SU-DHL-6 (cell line): ENCODE measurements at regions not wholly inside any gene's neighbourhood (a gene's known extent, or its start where the extent isn't known, plus 50 kb on each side); places are given as distances from the start of the nearest gene placed in this dataset.

Experiments used
- H2AFZ ChIP-seq: fragments of 200-600 bp; sonication (generic); 2 replicates; pipeline ENCODE4 v1.6.1; 2014; ENCODE audit warnings: low read depth, mild to moderate bottlenecking, moderate library complexity, mixed read lengths, antibody characterized with exemption, low read length; ENCODE audit not compliant: severe bottlenecking
- H3F3A ChIP-seq: fragments of 200-600 bp; shearing (Covaris generic); 2 replicates; pipeline ENCODE4 v1.6.0; 2016; ENCODE audit warnings: antibody characterized with exemption, mild to moderate bottlenecking; ENCODE audit not compliant: insufficient read depth
- H3K27ac ChIP-seq: fragments of 200-600 bp; sonication (generic); 2 replicates; pipeline ENCODE4 v1.5.1; 2016; ENCODE audit warnings: low read depth, mild to moderate bottlenecking, low read length, moderate library complexity, mixed read lengths
- H3K27me3 ChIP-seq: fragments of 200-600 bp; sonication (generic), shearing (Covaris generic); 2 replicates; pipeline ENCODE4 v1.6.0; 2014; ENCODE audit warnings: mild to moderate bottlenecking, low read length
- H3K36me3 ChIP-seq: fragments of 200-600 bp; sonication (generic); 2 replicates; pipeline ENCODE4 v1.6.1; 2014; ENCODE audit warnings: mild to moderate bottlenecking, low read length, mixed read lengths
- H3K4me2 ChIP-seq: fragments of 300-600, 200-600 bp; shearing (Covaris generic), sonication (generic); 2 replicates; pipeline ENCODE4 v1.6.0; 2014; ENCODE audit warnings: low read length, low read depth, mild to moderate bottlenecking; ENCODE audit not compliant: poor library complexity, severe bottlenecking
- H3K4me3 ChIP-seq: fragments of 200-600 bp; sonication (generic); 2 replicates; pipeline ENCODE4 v1.5.1; 2014; ENCODE audit warnings: antibody characterized with exemption, low read length, mild to moderate bottlenecking, mixed read lengths; ENCODE audit not compliant: insufficient read depth, poor library complexity, severe bottlenecking
- H3K79me2 ChIP-seq: fragments of 200-600 bp; sonication (generic); 2 replicates; pipeline ENCODE4 v1.6.1; 2014; ENCODE audit warnings: mild to moderate bottlenecking, low read length, moderate library complexity; ENCODE audit not compliant: insufficient read depth
- H3K9ac ChIP-seq: fragments of 200-600 bp; sonication (generic); 2 replicates; pipeline ENCODE4 v1.7.0; 2014; ENCODE audit warnings: mild to moderate bottlenecking, low read length
- H3K9me2 ChIP-seq: fragments of 200-600 bp; sonication (generic); replicated peaks from 2 replicates; pipeline ENCODE4 v1.6.1; 2014; ENCODE audit warnings: low read length; ENCODE audit not compliant: insufficient read depth
- H3K9me3 ChIP-seq: fragments of 200-600 bp; sonication (generic); 2 replicates; pipeline ENCODE4 v1.6.1; 2014; ENCODE audit warnings: low read length, mixed read lengths; ENCODE audit not compliant: insufficient read depth
- H4K20me1 ChIP-seq: fragments of 200-600 bp; sonication (generic); 2 replicates; pipeline ENCODE4 v1.6.1; 2014; ENCODE audit warnings: low read depth, mild to moderate bottlenecking, antibody characterized with exemption, low read length, moderate library complexity, mixed read lengths
- EZH2phosphoT487 ChIP-seq: fragments of 200-600 bp; sonication (generic), shearing (Covaris generic); conservative IDR thresholded peaks from 2 replicates; pipeline ENCODE4 v1.6.1; 2018; ENCODE audit warnings: mild to moderate bottlenecking, antibody characterized with exemption, low read length, moderate library complexity, mixed read lengths
- TF ChIP-seq, protein P1 (sequence below): fragments of 200-600 bp; sonication (generic); IDR thresholded peaks from one replicate; pipeline ENCODE4 v1.5.1; 2017; ENCODE audit warnings: antibody characterized with exemption, mild to moderate bottlenecking, low read length, moderate library complexity; ENCODE audit not compliant: insufficient read depth, poor library complexity, severe bottlenecking

DNA sequence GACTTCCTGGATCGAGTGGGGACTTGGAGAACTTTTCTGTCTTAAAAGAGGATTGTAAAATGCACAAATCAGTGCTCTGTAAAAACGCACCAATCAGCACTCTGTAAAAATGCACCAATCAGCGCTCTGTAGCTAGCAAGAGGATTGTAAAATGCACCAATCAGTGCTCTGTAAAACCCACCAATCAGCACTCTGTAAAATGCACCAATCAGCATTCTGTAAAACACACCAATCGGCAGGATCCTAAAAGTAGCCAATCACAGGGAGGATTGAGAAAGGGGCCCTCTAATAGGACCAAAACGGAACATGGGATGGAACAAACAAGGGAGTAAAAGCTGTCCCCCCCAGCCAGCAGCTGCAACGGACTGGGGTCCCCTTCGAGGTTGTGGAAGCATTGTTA is 587.4 kb upstream of the ALCAM start:
- Histone ChIP-seq H3K4me3 (no peak overlapping the region), H3K4me2 (no peak overlapping the region), H3K9me3 (no peaks in the 10 kb centered on the region), H3K27ac (no peak overlapping the region), H3K36me3 (no peaks in the 10 kb centered on the region), H3K9ac (no peak overlapping the region), H2AFZ (no peak overlapping the region), H3K27me3 (no peaks in the 10 kb centered on the region), H3K79me2 (no peaks in the 10 kb centered on the region), H3F3A (no peaks in the 10 kb centered on the region), H4K20me1 (no peaks in the 10 kb centered on the region), H3K9me2 (no peaks in the 10 kb centered on the region)
- TF ChIP-seq EZH2phosphoT487, result no peak
- TF ChIP-seq, protein P1, sequence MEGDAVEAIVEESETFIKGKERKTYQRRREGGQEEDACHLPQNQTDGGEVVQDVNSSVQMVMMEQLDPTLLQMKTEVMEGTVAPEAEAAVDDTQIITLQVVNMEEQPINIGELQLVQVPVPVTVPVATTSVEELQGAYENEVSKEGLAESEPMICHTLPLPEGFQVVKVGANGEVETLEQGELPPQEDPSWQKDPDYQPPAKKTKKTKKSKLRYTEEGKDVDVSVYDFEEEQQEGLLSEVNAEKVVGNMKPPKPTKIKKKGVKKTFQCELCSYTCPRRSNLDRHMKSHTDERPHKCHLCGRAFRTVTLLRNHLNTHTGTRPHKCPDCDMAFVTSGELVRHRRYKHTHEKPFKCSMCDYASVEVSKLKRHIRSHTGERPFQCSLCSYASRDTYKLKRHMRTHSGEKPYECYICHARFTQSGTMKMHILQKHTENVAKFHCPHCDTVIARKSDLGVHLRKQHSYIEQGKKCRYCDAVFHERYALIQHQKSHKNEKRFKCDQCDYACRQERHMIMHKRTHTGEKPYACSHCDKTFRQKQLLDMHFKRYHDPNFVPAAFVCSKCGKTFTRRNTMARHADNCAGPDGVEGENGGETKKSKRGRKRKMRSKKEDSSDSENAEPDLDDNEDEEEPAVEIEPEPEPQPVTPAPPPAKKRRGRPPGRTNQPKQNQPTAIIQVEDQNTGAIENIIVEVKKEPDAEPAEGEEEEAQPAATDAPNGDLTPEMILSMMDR, result no peak

DNA sequence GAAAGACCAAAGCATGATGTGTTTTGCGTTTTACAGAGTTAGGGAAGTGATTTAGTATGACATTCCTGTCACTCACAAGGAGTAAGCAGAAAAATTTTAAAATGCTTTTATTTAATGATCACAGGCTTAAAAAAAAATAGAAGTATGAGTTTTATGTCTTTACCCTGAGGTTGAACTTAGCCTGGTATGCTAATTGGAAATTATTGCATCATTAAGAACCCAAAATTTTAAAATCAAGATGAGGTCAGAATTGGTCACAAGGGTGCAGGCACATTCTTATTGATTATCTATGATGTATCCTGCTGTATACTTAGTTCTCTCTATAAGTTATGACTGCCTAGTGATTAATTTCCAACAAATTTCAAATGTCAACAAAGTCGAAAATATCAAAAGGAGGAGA is 585.6 kb upstream of the ALCAM start:
- Histone ChIP-seq H3K4me3 (no peak overlapping the region), H3K79me2 (no peaks in the 10 kb centered on the region), H3K9me3 (no peaks in the 10 kb centered on the region), H3F3A (no peaks in the 10 kb centered on the region), H3K4me2 (no peak overlapping the region), H2AFZ (no peak overlapping the region), H3K9me2 (no peaks in the 10 kb centered on the region), H4K20me1 (no peaks in the 10 kb centered on the region), H3K27ac (no peak overlapping the region), H3K27me3 (no peaks in the 10 kb centered on the region), H3K36me3 (no peaks in the 10 kb centered on the region), H3K9ac (no peak overlapping the region)
- TF ChIP-seq EZH2phosphoT487, result no peak
- TF ChIP-seq, protein P1, result no peak

DNA sequence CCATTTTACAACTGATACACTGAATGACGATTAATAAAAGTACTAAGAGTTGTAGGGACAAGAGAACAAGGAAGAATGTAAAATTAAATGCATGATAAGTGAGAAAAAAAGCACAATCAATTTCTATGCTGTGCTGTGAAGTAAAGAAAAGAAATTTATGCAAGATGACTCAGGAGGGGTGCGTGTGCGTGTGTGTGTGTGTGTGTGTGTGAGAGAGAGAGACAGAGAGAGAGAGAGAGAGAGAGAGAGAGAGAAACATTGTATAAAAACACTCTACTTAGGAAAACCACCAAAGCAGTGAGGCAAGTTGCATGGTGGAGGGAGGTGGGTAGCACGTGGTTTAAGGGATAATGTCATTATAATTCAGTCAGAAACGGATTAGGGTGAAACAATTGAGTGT is 580.8 kb upstream of the ALCAM start:
- Histone ChIP-seq H3K4me3 (no peak overlapping the region), H3K27ac (no peak overlapping the region), H3K36me3 (no peaks in the 10 kb centered on the region)

More for the DNA sequence above, 580.8 kb upstream of the ALCAM start:
- Histone ChIP-seq H2AFZ (no peak overlapping the region), H3K79me2 (no peaks in the 10 kb centered on the region), H4K20me1 (no peaks in the 10 kb centered on the region), H3K4me2 (no peak overlapping the region), H3K27me3 (no peaks in the 10 kb centered on the region), H3F3A (no peaks in the 10 kb centered on the region), H3K9ac (no peak overlapping the region), H3K9me2 (no peaks in the 10 kb centered on the region), H3K9me3 (no peaks in the 10 kb centered on the region)
- TF ChIP-seq, protein P1, result no peak
- no peak for TF ChIP-seq EZH2phosphoT487
